ENCODE measurements at regions not wholly inside any gene's neighbourhood (a gene's known extent, or its start where the extent isn't known, plus 50 kb on each side); places are given as distances from the start of the nearest gene placed in this dataset.
"Not testable (repeated sequence)": the region's sequence is repeated elsewhere in the genome, so short reads cannot be mapped to it uniquely, and the experiment has no call there.

- no peak for DNase-seq
Observed at GRCh38 chr1:47523835-47524215, 86.0 kb downstream of the FOXD2 start.

GRCh38 chr1:47524272-47524671, 86.4 kb downstream of the FOXD2 start:
- no peak for DNase-seq

- peak in 1 of 2 experiments; percentile 18 for DNase-seq
Observed at GRCh38 chr1:47527653-47528272, 89.9 kb downstream of the FOXD2 start.

- no peak for DNase-seq
Observed at GRCh38 chr1:47529520-47530098, 91.8 kb downstream of the FOXD2 start.

- DNase-seq: no peak
Observed at GRCh38 chr1:47532921-47533792, 95.3 kb downstream of the FOXD2 start.

GRCh38 chr1:47533793-47534328, 96.0 kb downstream of the FOXD2 start:
- no peak for DNase-seq

GRCh38 chr1:47534436-47534835, 96.6 kb downstream of the FOXD2 start:
- no peak for DNase-seq

- no peak for DNase-seq
Observed at GRCh38 chr1:47536646-47537118, 98.8 kb downstream of the FOXD2 start.

- no peak for DNase-seq
Observed at GRCh38 chr1:47537268-47537667, 99.4 kb downstream of the FOXD2 start.

- DNase-seq: no peak
Observed at GRCh38 chr1:47537966-47538365, 100.1 kb downstream of the FOXD2 start.

- not testable (repeated sequence) for DNase-seq
Observed at GRCh38 chr1:47538530-47538929, 100.7 kb downstream of the FOXD2 start.

GRCh38 chr1:47541705-47542104, 103.9 kb downstream of the FOXD2 start:
- DNase-seq: not testable (repeated sequence)

GRCh38 chr1:47543089-47543488, 105.2 kb downstream of the FOXD2 start:
- not testable (repeated sequence) for DNase-seq

- no peak for DNase-seq
Observed at GRCh38 chr1:47545912-47546483, 108.2 kb downstream of the FOXD2 start.

- no peak for DNase-seq
Observed at GRCh38 chr1:47547753-47548573, 110.1 kb downstream of the FOXD2 start.

- DNase-seq: no peak
Observed at GRCh38 chr1:47548637-47549036, 110.8 kb downstream of the FOXD2 start.

- no peak for DNase-seq
Observed at GRCh38 chr1:47549532-47549931, 111.7 kb downstream of the FOXD2 start.

- DNase-seq: no peak
Observed at GRCh38 chr1:47550929-47551328, 113.1 kb downstream of the FOXD2 start.

GRCh38 chr1:47551971-47552528, 114.2 kb downstream of the FOXD2 start:
- no peak for DNase-seq

- no peak for DNase-seq
Observed at GRCh38 chr1:47554082-47554481, 116.2 kb downstream of the FOXD2 start.

GRCh38 chr1:47554901-47555300, 117.1 kb downstream of the FOXD2 start:
- DNase-seq: no peak

GRCh38 chr1:47555306-47555705, 117.5 kb downstream of the FOXD2 start:
- DNase-seq: no peak

Measured in NCI-H1930 (cell line).